ENCODE measurements at regions not wholly inside any gene's neighbourhood (a gene's known extent, or its start where the extent isn't known, plus 50 kb on each side); places are given as distances from the start of the nearest gene placed in this dataset.
A peak's percentile ranks its signal among the peaks of the same experiment; 100 is the strongest.

- no peak for DNase-seq
Observed at GRCh38 chr11:119545978-119546915, 123.3 kb upstream of the THY1 start.

GRCh38 chr11:119540370-119541125 is 117.6 kb upstream of the THY1 start:
- DNase-seq: no peak

- DNase-seq: no peak
Observed at GRCh38 chr11:119539583-119539982, 116.6 kb upstream of the THY1 start.

- no peak for DNase-seq
Observed at GRCh38 chr11:119538753-119539152, 115.8 kb upstream of the THY1 start.

- no peak for DNase-seq
Observed at GRCh38 chr11:119537306-119538253, 114.6 kb upstream of the THY1 start.

GRCh38 chr11:119536801-119537200 is 113.8 kb upstream of the THY1 start:
- DNase-seq: no peak

GRCh38 chr11:119533921-119534736 is 111.2 kb upstream of the THY1 start:
- DNase-seq: peak; percentile 41

- no peak for DNase-seq
Observed at GRCh38 chr11:119533462-119533861, 110.5 kb upstream of the THY1 start.

- DNase-seq: no peak
Observed at GRCh38 chr11:119532551-119532950, 109.6 kb upstream of the THY1 start.

- DNase-seq: no peak
Observed at GRCh38 chr11:119531623-119532022, 108.7 kb upstream of the THY1 start.

GRCh38 chr11:119531056-119531455 is 108.1 kb upstream of the THY1 start:
- DNase-seq: no peak

- no peak for DNase-seq
Observed at GRCh38 chr11:119530509-119530908, 107.5 kb upstream of the THY1 start.

GRCh38 chr11:119529936-119530335 is 107.0 kb upstream of the THY1 start:
- no peak for DNase-seq

- no peak for DNase-seq
Observed at GRCh38 chr11:119529063-119529845, 106.3 kb upstream of the THY1 start.

GRCh38 chr11:119525867-119526196 is 102.9 kb upstream of the THY1 start:
- no peak for DNase-seq

- no peak for DNase-seq
Observed at GRCh38 chr11:119525180-119525866, 102.4 kb upstream of the THY1 start.

- no peak for DNase-seq
Observed at GRCh38 chr11:119523539-119524157, 100.7 kb upstream of the THY1 start.

GRCh38 chr11:119522609-119523008 is 99.6 kb upstream of the THY1 start:
- no peak for DNase-seq

- DNase-seq: no peak
Observed at GRCh38 chr11:119521551-119521950, 98.6 kb upstream of the THY1 start.

- no peak for DNase-seq
Observed at GRCh38 chr11:119520966-119521365, 98.0 kb upstream of the THY1 start.
